SK-N-SH (cell line): ENCODE measurements at regions not wholly inside any gene's neighbourhood (a gene's known extent, or its start where the extent isn't known, plus 50 kb on each side); places are given as distances from the start of the nearest gene placed in this dataset.

ENCODE experiments used
- CTCF ChIP-seq: fragments of 200-600 bp; sonication (generic); IDR thresholded peaks from 2 replicates; pipeline ENCODE4 v1.6.1; 2017; ENCODE audit warnings: antibody characterized with exemption, mild to moderate bottlenecking, moderate library complexity
- FOSL2 ChIP-seq: IDR thresholded peaks from 2 replicates; pipeline ENCODE4 v1.4.0; 2012; ENCODE audit warnings: low read depth, mild to moderate bottlenecking, moderate library complexity, borderline replicate concordance
- ZBTB33 ChIP-seq: IDR thresholded peaks from 2 replicates; pipeline ENCODE4 v1.4.0; 2012; ENCODE audit warnings: low read depth, borderline replicate concordance

- no peak for TF ChIP-seq CTCF
- TF ChIP-seq FOSL2: no peak
- TF ChIP-seq ZBTB33: no peak
These were observed 135.4 kb upstream of the GGTLC1 start for GRCh38 chr20:24124003-24124402.
